SU-DHL-6 (cell line): ENCODE measurements at regions not wholly inside any gene's neighbourhood (a gene's known extent, or its start where the extent isn't known, plus 50 kb on each side); places are given as distances from the start of the nearest gene placed in this dataset.

Experiments
- CTCF ChIP-seq: fragments of 200-600 bp; sonication (generic); IDR thresholded peaks from one replicate; pipeline ENCODE4 v1.5.1; 2017; ENCODE audit warnings: antibody characterized with exemption, mild to moderate bottlenecking, low read length, moderate library complexity; ENCODE audit not compliant: insufficient read depth, poor library complexity, severe bottlenecking
- EZH2phosphoT487 ChIP-seq: fragments of 200-600 bp; sonication (generic), shearing (Covaris generic); conservative IDR thresholded peaks from 2 replicates; pipeline ENCODE4 v1.6.1; 2018; ENCODE audit warnings: mild to moderate bottlenecking, antibody characterized with exemption, low read length, moderate library complexity, mixed read lengths

GRCh38 chr1:36595349-36595748 is 112.6 kb upstream of the CSF3R start:
- TF ChIP-seq CTCF (no peak), EZH2phosphoT487 (no peak)
